Hepatocyte (in vitro differentiated cells): ENCODE measurements at regions not wholly inside any gene's neighbourhood (a gene's known extent, or its start where the extent isn't known, plus 50 kb on each side); places are given as distances from the start of the nearest gene placed in this dataset.

Source experiments
- EZH2 ChIP-seq: fragments of 200-600 bp; sonication (generic); IDR thresholded peaks from 2 replicates; pipeline ENCODE4 v1.6.1; 2016; ENCODE audit warnings: antibody characterized with exemption, mild to moderate bottlenecking, borderline replicate concordance
- TF ChIP-seq, protein P1 (sequence below): fragments of 200-600 bp; sonication (generic); IDR thresholded peaks from 2 replicates; pipeline ENCODE4 v1.5.1; 2016; ENCODE audit warnings: antibody characterized with exemption, mild to moderate bottlenecking; ENCODE audit not compliant: poor library complexity

DNA sequence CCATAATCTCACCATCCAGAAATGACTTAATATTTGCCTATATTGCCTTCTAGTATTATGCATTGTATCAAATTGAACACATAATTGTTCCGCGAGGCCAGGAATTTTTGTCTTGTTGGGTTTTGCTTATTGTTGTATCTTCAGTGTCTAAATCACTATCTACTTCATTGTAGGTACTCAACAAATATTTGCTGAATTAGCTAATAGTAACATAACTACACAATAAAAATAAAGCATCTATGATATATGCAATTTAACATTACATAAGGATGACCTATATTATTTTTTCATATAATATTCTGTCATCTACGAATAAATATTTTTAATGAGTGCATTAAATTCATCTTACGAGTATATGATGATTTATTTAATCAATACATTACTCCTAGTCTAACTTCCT is 656.3 kb downstream of the ETNK1 start:
- TF ChIP-seq, protein P1, sequence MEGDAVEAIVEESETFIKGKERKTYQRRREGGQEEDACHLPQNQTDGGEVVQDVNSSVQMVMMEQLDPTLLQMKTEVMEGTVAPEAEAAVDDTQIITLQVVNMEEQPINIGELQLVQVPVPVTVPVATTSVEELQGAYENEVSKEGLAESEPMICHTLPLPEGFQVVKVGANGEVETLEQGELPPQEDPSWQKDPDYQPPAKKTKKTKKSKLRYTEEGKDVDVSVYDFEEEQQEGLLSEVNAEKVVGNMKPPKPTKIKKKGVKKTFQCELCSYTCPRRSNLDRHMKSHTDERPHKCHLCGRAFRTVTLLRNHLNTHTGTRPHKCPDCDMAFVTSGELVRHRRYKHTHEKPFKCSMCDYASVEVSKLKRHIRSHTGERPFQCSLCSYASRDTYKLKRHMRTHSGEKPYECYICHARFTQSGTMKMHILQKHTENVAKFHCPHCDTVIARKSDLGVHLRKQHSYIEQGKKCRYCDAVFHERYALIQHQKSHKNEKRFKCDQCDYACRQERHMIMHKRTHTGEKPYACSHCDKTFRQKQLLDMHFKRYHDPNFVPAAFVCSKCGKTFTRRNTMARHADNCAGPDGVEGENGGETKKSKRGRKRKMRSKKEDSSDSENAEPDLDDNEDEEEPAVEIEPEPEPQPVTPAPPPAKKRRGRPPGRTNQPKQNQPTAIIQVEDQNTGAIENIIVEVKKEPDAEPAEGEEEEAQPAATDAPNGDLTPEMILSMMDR = no peak
- no peak for TF ChIP-seq EZH2
